ENCODE measurements at regions not wholly inside any gene's neighbourhood (a gene's known extent, or its start where the extent isn't known, plus 50 kb on each side); places are given as distances from the start of the nearest gene placed in this dataset.
"Not testable (repeated sequence)": the region's sequence is repeated elsewhere in the genome, so short reads cannot be mapped to it uniquely, and the experiment has no call there.

DNA sequence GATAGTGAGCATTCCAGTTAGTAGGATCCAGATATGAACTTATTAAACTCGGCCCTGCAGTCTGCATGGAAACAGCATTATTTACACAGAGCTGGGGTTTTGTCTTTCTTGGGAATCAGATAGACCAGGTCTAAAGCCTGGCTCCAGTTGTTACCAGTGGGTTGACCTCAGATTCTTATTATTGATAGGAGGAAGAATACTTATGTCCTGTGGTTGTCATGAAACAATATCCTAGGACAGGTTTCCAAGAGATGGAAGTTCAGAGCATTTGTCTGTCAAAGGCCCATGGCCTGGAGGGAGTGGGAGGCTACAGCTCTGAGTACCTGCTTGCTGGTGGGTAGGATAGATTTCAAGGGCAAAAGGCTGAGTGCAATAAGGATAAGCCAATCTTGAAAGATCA is 129.2 kb downstream of the BOD1 start:
- no peak for DNase-seq (ENCODE audit: low read depth)
- Histone ChIP-seq H3K36me3 (ENCODE audit: control insufficient read depth, insufficient read depth, low read length) (no peaks in the 10 kb centered on the region), H3K27me3 (ENCODE audit: control insufficient read depth, insufficient read depth, low read length) (no peaks in the 10 kb centered on the region), H3K4me3 (ENCODE audit: low read depth, low read length) (no peak overlapping the region)
- POLR2A ChIA-PET = no interaction called here
- TF ChIP-seq, protein P1, sequence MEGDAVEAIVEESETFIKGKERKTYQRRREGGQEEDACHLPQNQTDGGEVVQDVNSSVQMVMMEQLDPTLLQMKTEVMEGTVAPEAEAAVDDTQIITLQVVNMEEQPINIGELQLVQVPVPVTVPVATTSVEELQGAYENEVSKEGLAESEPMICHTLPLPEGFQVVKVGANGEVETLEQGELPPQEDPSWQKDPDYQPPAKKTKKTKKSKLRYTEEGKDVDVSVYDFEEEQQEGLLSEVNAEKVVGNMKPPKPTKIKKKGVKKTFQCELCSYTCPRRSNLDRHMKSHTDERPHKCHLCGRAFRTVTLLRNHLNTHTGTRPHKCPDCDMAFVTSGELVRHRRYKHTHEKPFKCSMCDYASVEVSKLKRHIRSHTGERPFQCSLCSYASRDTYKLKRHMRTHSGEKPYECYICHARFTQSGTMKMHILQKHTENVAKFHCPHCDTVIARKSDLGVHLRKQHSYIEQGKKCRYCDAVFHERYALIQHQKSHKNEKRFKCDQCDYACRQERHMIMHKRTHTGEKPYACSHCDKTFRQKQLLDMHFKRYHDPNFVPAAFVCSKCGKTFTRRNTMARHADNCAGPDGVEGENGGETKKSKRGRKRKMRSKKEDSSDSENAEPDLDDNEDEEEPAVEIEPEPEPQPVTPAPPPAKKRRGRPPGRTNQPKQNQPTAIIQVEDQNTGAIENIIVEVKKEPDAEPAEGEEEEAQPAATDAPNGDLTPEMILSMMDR (IDR thresholded peaks at IDR 0.05; ENCODE audit: insufficient read depth, low read depth, low read length) = no peak
- CTCF ChIA-PET = interaction anchor here (1.8 kb wide), 1 partner anchor 91 kb away, joined by 6 read pairs; no protein-coding TSS in a partner anchor

DNA sequence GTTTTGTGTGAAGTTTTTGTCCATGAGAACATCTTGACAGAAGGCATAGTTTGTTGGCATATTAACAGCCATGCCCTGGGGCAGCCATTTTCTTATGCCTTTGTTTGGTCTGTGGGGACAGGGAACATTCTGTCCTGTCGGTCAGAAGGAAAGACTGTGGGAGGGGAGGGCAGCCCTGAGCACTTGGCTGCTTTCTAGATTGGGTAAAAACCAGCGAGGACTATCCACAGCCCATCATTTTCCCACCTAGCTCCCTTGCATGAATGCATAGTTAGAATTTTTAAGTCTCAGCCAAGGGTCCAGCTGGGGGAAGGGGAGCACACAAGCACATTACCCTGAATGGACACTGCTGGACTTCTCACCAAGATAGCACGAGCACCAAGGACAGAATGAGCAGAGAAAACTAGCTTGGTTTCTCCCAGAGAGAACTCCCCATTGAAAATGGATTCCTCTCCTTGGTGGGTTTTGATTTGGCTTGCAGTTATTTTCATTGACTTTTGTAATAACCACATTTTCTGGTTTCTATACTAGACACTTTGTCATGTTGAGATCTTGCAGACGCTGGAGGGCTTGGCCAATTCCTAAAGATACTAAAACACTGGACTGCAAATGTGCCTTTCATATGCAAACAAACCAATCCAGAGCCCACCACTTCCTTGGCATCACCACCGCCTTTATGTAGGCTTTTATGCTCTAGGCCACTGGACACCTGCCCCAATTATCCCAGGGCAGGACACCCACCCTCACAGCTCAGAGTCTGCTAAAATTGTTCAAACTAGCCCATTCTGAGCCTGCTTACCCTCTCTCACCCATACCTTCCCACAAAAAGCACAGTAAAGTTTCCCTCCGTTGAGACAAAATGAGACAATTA is 129.9 kb downstream of the BOD1 start:
- POLR2A ChIA-PET = no interaction called here
- H3K4me3 ChIP-seq (ENCODE audit: low read depth, low read length) = no peak overlapping the region
- no peaks in the 10 kb centered on the region for H3K27me3 ChIP-seq (ENCODE audit: control insufficient read depth, insufficient read depth, low read length)
- DNase-seq (ENCODE audit: low read depth) = no peak
- no peaks in the 10 kb centered on the region for H3K36me3 ChIP-seq (ENCODE audit: control insufficient read depth, insufficient read depth, low read length)
- TF ChIP-seq, protein P1 (IDR thresholded peaks at IDR 0.05; ENCODE audit: insufficient read depth, low read depth, low read length) = no peak
- CTCF ChIA-PET = interaction anchor here (0.6 to 1.8 kb wide), 3 partner anchors 8 to 1288 kb away, joined by 3 to 6 read pairs (median 3); no protein-coding TSS in a partner anchor

DNA sequence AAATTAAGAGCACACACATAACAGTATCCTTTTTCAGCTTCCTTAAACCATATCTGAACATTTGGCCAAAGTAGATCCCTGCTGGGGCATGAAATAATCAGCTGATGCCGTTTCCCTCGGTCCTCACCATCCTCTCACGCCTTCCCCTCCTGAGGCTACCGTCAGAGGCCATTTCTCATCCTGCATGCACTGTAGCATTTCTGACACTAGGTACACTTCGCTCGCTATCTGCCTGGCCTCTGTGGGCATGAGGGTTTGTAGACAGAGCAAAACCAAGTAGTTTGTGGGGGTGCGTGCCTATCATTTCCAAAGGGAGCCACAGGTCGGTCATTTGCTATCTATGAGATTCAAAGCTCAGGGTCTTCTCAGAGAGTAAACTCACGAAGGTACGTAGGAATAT is 131.9 kb downstream of the BOD1 start:
- ChIA-PET CTCF (interaction anchor here (1.0 kb wide), 1 partner anchor 13 kb away, joined by 4 read pairs; no protein-coding TSS in a partner anchor), POLR2A (no interaction called here)
- TF ChIP-seq, protein P1 (IDR thresholded peaks at IDR 0.05; ENCODE audit: insufficient read depth, low read depth, low read length) = no peak
- Histone ChIP-seq H3K4me3 (ENCODE audit: low read depth, low read length) (no peak overlapping the region), H3K36me3 (ENCODE audit: control insufficient read depth, insufficient read depth, low read length) (no peaks in the 10 kb centered on the region), H3K27me3 (ENCODE audit: control insufficient read depth, insufficient read depth, low read length) (no peaks in the 10 kb centered on the region)
- no peak for DNase-seq (ENCODE audit: low read depth)

DNA sequence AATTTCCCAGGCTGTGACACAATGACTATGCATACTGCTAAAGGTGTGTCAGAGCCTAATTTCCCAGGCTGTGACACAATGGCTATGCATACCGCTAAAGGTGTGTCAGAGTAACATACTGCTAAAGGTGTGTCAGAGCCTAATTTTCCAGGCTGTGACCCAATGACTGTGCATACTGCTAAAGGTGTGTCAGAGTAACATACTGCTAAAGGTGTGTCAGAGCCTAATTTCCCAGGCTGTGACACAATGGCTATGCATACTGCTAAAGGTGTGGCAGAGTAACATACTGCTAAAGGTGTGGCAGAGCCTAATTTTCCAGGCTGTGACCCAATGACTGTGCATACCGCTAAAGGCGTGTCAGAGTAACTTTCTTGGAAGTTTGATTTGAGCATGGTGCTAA is 132.9 kb downstream of the BOD1 start:
- H3K4me3 ChIP-seq (ENCODE audit: low read depth, low read length); DNase-seq (ENCODE audit: low read depth); H3K27me3 ChIP-seq (ENCODE audit: control insufficient read depth, insufficient read depth, low read length); H3K36me3 ChIP-seq (ENCODE audit: control insufficient read depth, insufficient read depth, low read length); POLR2A ChIA-PET: not testable (repeated sequence)
- CTCF ChIA-PET = interaction anchor here (1.4 kb wide), 1 partner anchor 11 kb away, joined by 4 read pairs; no protein-coding TSS in a partner anchor

DNA sequence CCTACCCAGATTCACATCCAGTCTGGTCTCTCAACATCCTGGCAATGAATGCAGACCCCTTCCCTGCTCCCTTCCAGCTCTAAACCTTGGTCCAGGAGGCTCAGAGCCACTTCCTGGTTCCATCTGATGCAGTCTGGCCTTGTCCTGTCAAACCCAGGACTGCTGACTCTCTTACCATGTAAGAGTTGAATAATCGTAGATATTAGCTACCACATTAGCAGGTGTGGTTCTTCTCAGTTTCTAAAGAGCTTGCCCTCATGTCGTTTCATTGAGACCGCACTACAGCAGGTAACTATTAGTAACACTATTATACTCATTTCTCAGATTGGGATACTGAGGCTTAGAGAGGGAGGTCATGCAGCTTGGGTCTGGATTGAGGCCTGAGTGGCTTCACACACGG is 133.3 kb downstream of the BOD1 start:
- TF ChIP-seq, protein P1 (IDR thresholded peaks at IDR 0.05; ENCODE audit: insufficient read depth, low read depth, low read length) = no peak
- POLR2A ChIA-PET = no interaction called here
- Histone ChIP-seq H3K36me3 (ENCODE audit: control insufficient read depth, insufficient read depth, low read length) (no peaks in the 10 kb centered on the region), H3K4me3 (ENCODE audit: low read depth, low read length) (no peak overlapping the region), H3K27me3 (ENCODE audit: control insufficient read depth, insufficient read depth, low read length) (no peaks in the 10 kb centered on the region)
- CTCF ChIA-PET = interaction anchor here (1.4 kb wide), 1 partner anchor 11 kb away, joined by 4 read pairs; no protein-coding TSS in a partner anchor
- DNase-seq (ENCODE audit: low read depth) = no peak

Measured in BJ (cell line).